HEK293 (cell line): ENCODE measurements at regions not wholly inside any gene's neighbourhood (a gene's known extent, or its start where the extent isn't known, plus 50 kb on each side); places are given as distances from the start of the nearest gene placed in this dataset.

Experiments used
- CTCF ChIA-PET: fragments of 350-600 bp; formaldehyde crosslinking; extraction: SDS; loops from one replicate; lab custom pipeline; 2021; ENCODE audit warnings: antibody characterized with exemption; lab: Yijun Ruan, JAX
- POLR2A ChIA-PET: fragments of 300-600 bp; formaldehyde crosslinking; extraction: SDS; loops from one replicate; lab custom pipeline; 2020; ENCODE audit warnings: antibody characterized with exemption, inconsistent platforms; lab: Yijun Ruan, JAX
- H3K27ac ChIP-seq: fragments of 200-500 bp; sonication (Bioruptor generic); 2 replicates; pipeline ENCODE4 v1.5.1; 2014; ENCODE audit warnings: low read depth, low read length, control low read depth, inconsistent platforms; ENCODE audit errors: extremely low read depth
- H3K36me3 ChIP-seq, 2 experiments: fragments of 200-500 bp in 1 of 2; sonication (Bioruptor generic) in 1 of 2; 1 replicate in 1 of 2; 2 replicates in 1 of 2; pipeline ENCODE4 v1.5.1; 2014 to 2017; ENCODE audit warnings: inconsistent platforms in 2 of 2, low read length in 2 of 2; ENCODE audit not compliant: control insufficient read depth in 2 of 2, insufficient read depth in 1 of 2
- H3K4me1 ChIP-seq: fragments of 200-500 bp; sonication (Bioruptor generic); 2 replicates; pipeline ENCODE4 v1.5.1; 2014; ENCODE audit warnings: mild to moderate bottlenecking, low read length, inconsistent platforms; ENCODE audit not compliant: control insufficient read depth, insufficient read depth
- H3K4me3 ChIP-seq: 2 replicates; pipeline ENCODE4 v1.5.1; 2011; ENCODE audit warnings: low read depth, mild to moderate bottlenecking, control low read depth, low read length, moderate library complexity
- H3K9me3 ChIP-seq: fragments of 200-500 bp; sonication (Bioruptor generic); 2 replicates; pipeline ENCODE4 v1.5.1; 2014; ENCODE audit warnings: low read depth, low read length, inconsistent platforms; ENCODE audit not compliant: control insufficient read depth, insufficient read depth
- AEBP2 ChIP-seq: fragments of 450-650 bp; formaldehyde crosslinking; IDR thresholded peaks from 2 replicates; pipeline ENCODE4 v1.5.1; 2016; ENCODE audit warnings: missing biosample characterization, missing genetic modification characterization, borderline replicate concordance
- GLI4 ChIP-seq: fragments of 450-650 bp; formaldehyde crosslinking; IDR thresholded peaks from 2 replicates; pipeline ENCODE4 v1.5.1; 2016; ENCODE audit warnings: missing biosample characterization, missing genetic modification characterization
- HOXC10 ChIP-seq: sonication (generic); formaldehyde crosslinking; IDR thresholded peaks from 2 replicates; pipeline ENCODE4 v1.8.1; 2023; ENCODE audit warnings: mild to moderate bottlenecking, missing genetic modification reagents
- HOXD13 ChIP-seq: sonication (generic); formaldehyde crosslinking; IDR thresholded peaks from 2 replicates; pipeline ENCODE4 v1.8.0; 2022; ENCODE audit warnings: missing genetic modification reagents, borderline replicate concordance
- IKZF3 ChIP-seq: fragments of 450-650 bp; IDR thresholded peaks from 2 replicates; pipeline ENCODE4 v1.5.0; 2018; ENCODE audit warnings: missing biosample characterization, mild to moderate bottlenecking, missing genetic modification characterization, moderate library complexity
- KLF9 ChIP-seq: fragments of 450-650 bp; formaldehyde crosslinking; IDR thresholded peaks from 2 replicates; pipeline ENCODE4 v1.5.1; 2016; ENCODE audit warnings: missing biosample characterization, missing genetic modification characterization, low read depth
- MEIS1 ChIP-seq: sonication (generic); formaldehyde crosslinking; IDR thresholded peaks from 2 replicates; pipeline ENCODE4 v1.8.1; 2022; ENCODE audit warnings: missing genetic modification reagents, mild to moderate bottlenecking, borderline replicate concordance
- PRDM10 ChIP-seq: fragments of 450-650 bp; formaldehyde crosslinking; IDR thresholded peaks from 2 replicates; pipeline ENCODE4 v1.5.1; 2016; ENCODE audit warnings: missing biosample characterization, missing genetic modification characterization
- WT1 ChIP-seq: fragments of 450-650 bp; formaldehyde crosslinking; IDR thresholded peaks from 2 replicates; pipeline ENCODE4 v1.5.1; 2016; ENCODE audit warnings: missing biosample characterization, missing genetic modification characterization
- ZBTB48 ChIP-seq: fragments of 450-650 bp; formaldehyde crosslinking; IDR thresholded peaks from 2 replicates; pipeline ENCODE4 v1.5.1; 2016; ENCODE audit warnings: missing biosample characterization, missing genetic modification characterization
- ZFP37 ChIP-seq: fragments of 450-650 bp; formaldehyde crosslinking; IDR thresholded peaks from 2 replicates; pipeline ENCODE4 v1.5.1; 2016; ENCODE audit warnings: missing biosample characterization, missing genetic modification characterization
- ZFP69B ChIP-seq: fragments of 450-650 bp; formaldehyde crosslinking; IDR thresholded peaks from 2 replicates; pipeline ENCODE4 v1.5.1; 2016; ENCODE audit warnings: missing biosample characterization, missing genetic modification characterization
- ZNF169 ChIP-seq: fragments of 450-650 bp; formaldehyde crosslinking; IDR thresholded peaks from 2 replicates; pipeline ENCODE4 v1.5.1; 2016; ENCODE audit warnings: missing biosample characterization, missing genetic modification characterization
- ZNF223 ChIP-seq: fragments of 450-650 bp; formaldehyde crosslinking; IDR thresholded peaks from 2 replicates; pipeline ENCODE4 v1.5.1; 2016; ENCODE audit warnings: missing biosample characterization, missing genetic modification characterization
- ZNF292 ChIP-seq: fragments of 450-650 bp; formaldehyde crosslinking; IDR thresholded peaks from 2 replicates; pipeline ENCODE4 v1.5.1; 2016; ENCODE audit warnings: low read depth, missing biosample characterization, missing genetic modification characterization, borderline replicate concordance
- ZNF324 ChIP-seq: fragments of 450-650 bp; formaldehyde crosslinking; IDR thresholded peaks from 2 replicates; pipeline ENCODE4 v1.5.1; 2016; ENCODE audit warnings: missing biosample characterization, missing genetic modification characterization
- ZNF473 ChIP-seq: fragments of 450-650 bp; formaldehyde crosslinking; IDR thresholded peaks from 2 replicates; pipeline ENCODE4 v1.5.1; 2017; ENCODE audit warnings: missing biosample characterization, missing genetic modification characterization
- ZNF555 ChIP-seq: fragments of 450-650 bp; formaldehyde crosslinking; conservative IDR thresholded peaks from 2 replicates; pipeline ENCODE4 v1.5.1; 2017; ENCODE audit warnings: missing biosample characterization, mild to moderate bottlenecking, missing genetic modification characterization, inconsistent platforms
- ZNF585B ChIP-seq: fragments of 450-650 bp; formaldehyde crosslinking; IDR thresholded peaks from 2 replicates; pipeline ENCODE4 v1.5.1; 2016; ENCODE audit warnings: missing biosample characterization, missing genetic modification characterization
- ZNF677 ChIP-seq: fragments of 450-650 bp; IDR thresholded peaks from 2 replicates; pipeline ENCODE4 v1.5.0; 2018; ENCODE audit warnings: missing biosample characterization, mild to moderate bottlenecking, missing genetic modification characterization, moderate library complexity
- ZNF701 ChIP-seq: fragments of 450-650 bp; formaldehyde crosslinking; IDR thresholded peaks from 2 replicates; pipeline ENCODE4 v1.5.1; 2016; ENCODE audit warnings: missing biosample characterization, missing genetic modification characterization
- ZXDB ChIP-seq: fragments of 450-650 bp; formaldehyde crosslinking; IDR thresholded peaks from 2 replicates; pipeline ENCODE4 v1.5.1; 2016; ENCODE audit warnings: missing biosample characterization, missing genetic modification characterization
- TF ChIP-seq, protein P1 (sequence below): fragments of 450-650 bp; formaldehyde crosslinking; IDR thresholded peaks from 2 replicates; pipeline ENCODE4 v1.5.1; 2016; ENCODE audit warnings: missing biosample characterization, missing genetic modification characterization
- TF ChIP-seq, protein P2 (sequence below): fragments of 450-650 bp; formaldehyde crosslinking; IDR thresholded peaks from 2 replicates; pipeline ENCODE4; 2016; ENCODE audit warnings: missing biosample characterization, missing genetic modification characterization
- TF ChIP-seq, protein P3 (sequence below): fragments of 450-650 bp; formaldehyde crosslinking; IDR thresholded peaks from 2 replicates; pipeline ENCODE4 v1.5.1; 2016; ENCODE audit warnings: missing biosample characterization, missing genetic modification characterization

- TF ChIP-seq, protein P1, sequence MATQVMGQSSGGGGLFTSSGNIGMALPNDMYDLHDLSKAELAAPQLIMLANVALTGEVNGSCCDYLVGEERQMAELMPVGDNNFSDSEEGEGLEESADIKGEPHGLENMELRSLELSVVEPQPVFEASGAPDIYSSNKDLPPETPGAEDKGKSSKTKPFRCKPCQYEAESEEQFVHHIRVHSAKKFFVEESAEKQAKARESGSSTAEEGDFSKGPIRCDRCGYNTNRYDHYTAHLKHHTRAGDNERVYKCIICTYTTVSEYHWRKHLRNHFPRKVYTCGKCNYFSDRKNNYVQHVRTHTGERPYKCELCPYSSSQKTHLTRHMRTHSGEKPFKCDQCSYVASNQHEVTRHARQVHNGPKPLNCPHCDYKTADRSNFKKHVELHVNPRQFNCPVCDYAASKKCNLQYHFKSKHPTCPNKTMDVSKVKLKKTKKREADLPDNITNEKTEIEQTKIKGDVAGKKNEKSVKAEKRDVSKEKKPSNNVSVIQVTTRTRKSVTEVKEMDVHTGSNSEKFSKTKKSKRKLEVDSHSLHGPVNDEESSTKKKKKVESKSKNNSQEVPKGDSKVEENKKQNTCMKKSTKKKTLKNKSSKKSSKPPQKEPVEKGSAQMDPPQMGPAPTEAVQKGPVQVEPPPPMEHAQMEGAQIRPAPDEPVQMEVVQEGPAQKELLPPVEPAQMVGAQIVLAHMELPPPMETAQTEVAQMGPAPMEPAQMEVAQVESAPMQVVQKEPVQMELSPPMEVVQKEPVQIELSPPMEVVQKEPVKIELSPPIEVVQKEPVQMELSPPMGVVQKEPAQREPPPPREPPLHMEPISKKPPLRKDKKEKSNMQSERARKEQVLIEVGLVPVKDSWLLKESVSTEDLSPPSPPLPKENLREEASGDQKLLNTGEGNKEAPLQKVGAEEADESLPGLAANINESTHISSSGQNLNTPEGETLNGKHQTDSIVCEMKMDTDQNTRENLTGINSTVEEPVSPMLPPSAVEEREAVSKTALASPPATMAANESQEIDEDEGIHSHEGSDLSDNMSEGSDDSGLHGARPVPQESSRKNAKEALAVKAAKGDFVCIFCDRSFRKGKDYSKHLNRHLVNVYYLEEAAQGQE (tag by site-specific recombination), result no peak
- TF ChIP-seq HOXD13 (CRISPR knock-in tag), result no peak
- no peak for TF ChIP-seq ZNF677 (tag by site-specific recombination)
- TF ChIP-seq ZNF169 (tag by site-specific recombination), result no peak
- TF ChIP-seq ZNF585B (tag by site-specific recombination), result no peak
- TF ChIP-seq ZFP37, result no peak
- TF ChIP-seq ZNF555, result no peak
- TF ChIP-seq, protein P2, sequence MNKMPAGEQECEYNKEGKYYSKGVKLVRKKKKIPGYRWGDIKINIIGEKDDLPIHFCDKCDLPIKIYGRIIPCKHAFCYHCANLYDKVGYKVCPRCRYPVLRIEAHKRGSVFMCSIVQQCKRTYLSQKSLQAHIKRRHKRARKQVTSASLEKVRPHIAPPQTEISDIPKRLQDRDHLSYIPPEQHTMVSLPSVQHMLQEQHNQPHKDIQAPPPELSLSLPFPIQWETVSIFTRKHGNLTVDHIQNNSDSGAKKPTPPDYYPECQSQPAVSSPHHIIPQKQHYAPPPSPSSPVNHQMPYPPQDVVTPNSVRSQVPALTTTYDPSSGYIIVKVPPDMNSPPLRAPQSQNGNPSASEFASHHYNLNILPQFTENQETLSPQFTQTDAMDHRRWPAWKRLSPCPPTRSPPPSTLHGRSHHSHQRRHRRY (tag by site-specific recombination), result no peak
- no peak for TF ChIP-seq ZNF292
- no peak for TF ChIP-seq ZNF473 (tag by site-specific recombination)
These were observed 1064.9 kb downstream of the NCAM2 start (continued) for GRCh38 chr21:22063140-22063539.

GRCh38 chr21:22076471-22076870 lies 1078.3 kb downstream of the NCAM2 start:
- no peak overlapping the region for H3K27ac ChIP-seq
- CTCF ChIA-PET, result interaction anchor here (0.7 kb wide), 1 partner anchor 532 kb away, joined by 4 read pairs; no protein-coding TSS in a partner anchor
- H3K4me3 ChIP-seq, result no peak overlapping the region
- no peaks in the 10 kb centered on the region for H3K4me1 ChIP-seq
- POLR2A ChIA-PET, result no interaction called here
- no peaks in the 10 kb centered on the region for H3K36me3 ChIP-seq
- no peaks in the 10 kb centered on the region; the same call in 1 of the 2 replicates for H3K9me3 ChIP-seq
- TF ChIP-seq ZNF223 (no peak), HOXC10 (CRISPR knock-in tag) (no peak), IKZF3 (tag by site-specific recombination) (no peak)

DNA sequence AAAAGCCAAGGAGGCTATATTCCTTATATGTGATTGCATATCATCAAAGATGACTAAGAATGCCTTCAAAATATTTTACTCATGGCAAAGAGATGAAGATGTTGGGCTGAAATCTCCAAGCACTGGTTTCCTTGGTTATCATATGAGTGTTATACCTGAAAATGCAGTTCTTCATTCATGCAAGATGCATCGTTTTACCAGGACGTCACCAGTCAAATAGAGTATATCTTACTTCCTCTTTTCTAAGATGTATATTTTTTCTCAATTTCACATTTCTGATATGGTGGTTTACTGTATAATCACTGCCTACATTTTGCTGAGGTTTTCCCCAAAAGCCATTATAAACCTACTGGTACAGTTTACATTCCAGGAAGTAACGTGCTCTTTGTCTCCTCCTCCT lies 1085.7 kb downstream of the NCAM2 start:
- CTCF ChIA-PET, result no interaction called here
- Histone ChIP-seq H3K36me3 (no peaks in the 10 kb centered on the region), H3K27ac (no peak overlapping the region), H3K4me3 (no peak overlapping the region), H3K4me1 (no peaks in the 10 kb centered on the region), H3K9me3 (peaks cover 2% of the 10 kb centered on the region)
- POLR2A ChIA-PET, result no interaction called here
- no peak for TF ChIP-seq ZXDB (tag by site-specific recombination)
- no peak for TF ChIP-seq ZBTB48 (tag by site-specific recombination)
- no peak for TF ChIP-seq MEIS1 (CRISPR knock-in tag)
- TF ChIP-seq ZNF324 (tag by site-specific recombination), result no peak
- TF ChIP-seq GLI4 (tag by site-specific recombination), result no peak
- no peak for TF ChIP-seq AEBP2 (tag by site-specific recombination)
- no peak for TF ChIP-seq PRDM10
- no peak for TF ChIP-seq ZNF701
- TF ChIP-seq ZFP69B, result no peak
- TF ChIP-seq, protein P3, sequence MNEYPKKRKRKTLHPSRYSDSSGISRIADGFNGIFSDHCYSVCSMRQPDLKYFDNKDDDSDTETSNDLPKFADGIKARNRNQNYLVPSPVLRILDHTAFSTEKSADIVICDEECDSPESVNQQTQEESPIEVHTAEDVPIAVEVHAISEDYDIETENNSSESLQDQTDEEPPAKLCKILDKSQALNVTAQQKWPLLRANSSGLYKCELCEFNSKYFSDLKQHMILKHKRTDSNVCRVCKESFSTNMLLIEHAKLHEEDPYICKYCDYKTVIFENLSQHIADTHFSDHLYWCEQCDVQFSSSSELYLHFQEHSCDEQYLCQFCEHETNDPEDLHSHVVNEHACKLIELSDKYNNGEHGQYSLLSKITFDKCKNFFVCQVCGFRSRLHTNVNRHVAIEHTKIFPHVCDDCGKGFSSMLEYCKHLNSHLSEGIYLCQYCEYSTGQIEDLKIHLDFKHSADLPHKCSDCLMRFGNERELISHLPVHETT (tag by site-specific recombination), result no peak
- no peak for TF ChIP-seq WT1 (tag by site-specific recombination)
- no peak for TF ChIP-seq KLF9 (tag by site-specific recombination)
